ENCODE measurements at regions not wholly inside any gene's neighbourhood (a gene's known extent, or its start where the extent isn't known, plus 50 kb on each side); places are given as distances from the start of the nearest gene placed in this dataset.

- no peak for TF ChIP-seq CTCF (conservative IDR thresholded peaks at IDR 0.05)
- H3K27ac ChIP-seq = no peak overlapping the region
Observed at GRCh38 chr2:216943109-216943508, 83.2 kb upstream of the TNP1 start.

- TF ChIP-seq CTCF (conservative IDR thresholded peaks at IDR 0.05) = no peak
- H3K27ac ChIP-seq = no peak overlapping the region
Observed at GRCh38 chr2:216942465-216942864, 82.6 kb upstream of the TNP1 start.

- H3K27ac ChIP-seq = no peak overlapping the region
- TF ChIP-seq CTCF (conservative IDR thresholded peaks at IDR 0.05) = no peak
Observed at GRCh38 chr2:216942016-216942415, 82.2 kb upstream of the TNP1 start.

GRCh38 chr2:216936954-216937357, 77.1 kb upstream of the TNP1 start:
- H3K27ac ChIP-seq = no peak overlapping the region

GRCh38 chr2:216934623-216935022, 74.8 kb upstream of the TNP1 start:
- no peak overlapping the region for H3K27ac ChIP-seq
- TF ChIP-seq CTCF (conservative IDR thresholded peaks at IDR 0.05) = no peak

More at GRCh38 chr2:216936954-216937357, 77.1 kb upstream of the TNP1 start:
- no peak for TF ChIP-seq CTCF (conservative IDR thresholded peaks at IDR 0.05)

- H3K27ac ChIP-seq = no peak overlapping the region
- no peak for TF ChIP-seq CTCF (conservative IDR thresholded peaks at IDR 0.05)
Observed at GRCh38 chr2:216934151-216934550, 74.3 kb upstream of the TNP1 start.

GRCh38 chr2:216932863-216933548, 73.1 kb upstream of the TNP1 start:
- TF ChIP-seq CTCF (conservative IDR thresholded peaks at IDR 0.05) = no peak
- no peak overlapping the region for H3K27ac ChIP-seq
